SIG-M5 treated with dmso at 0.1 percent for 504 hours (cell line): ENCODE measurements at regions not wholly inside any gene's neighbourhood (a gene's known extent, or its start where the extent isn't known, plus 50 kb on each side); places are given as distances from the start of the nearest gene placed in this dataset.
"Not testable (repeated sequence)": the region's sequence is repeated elsewhere in the genome, so short reads cannot be mapped to it uniquely, and the experiment has no call there.

Experiments
- DNase-seq: peaks from one replicate; lab custom pipeline; 2025; ENCODE audit not compliant: unreplicated experiment; lab: John Stamatoyannopoulos, UW

DNA sequence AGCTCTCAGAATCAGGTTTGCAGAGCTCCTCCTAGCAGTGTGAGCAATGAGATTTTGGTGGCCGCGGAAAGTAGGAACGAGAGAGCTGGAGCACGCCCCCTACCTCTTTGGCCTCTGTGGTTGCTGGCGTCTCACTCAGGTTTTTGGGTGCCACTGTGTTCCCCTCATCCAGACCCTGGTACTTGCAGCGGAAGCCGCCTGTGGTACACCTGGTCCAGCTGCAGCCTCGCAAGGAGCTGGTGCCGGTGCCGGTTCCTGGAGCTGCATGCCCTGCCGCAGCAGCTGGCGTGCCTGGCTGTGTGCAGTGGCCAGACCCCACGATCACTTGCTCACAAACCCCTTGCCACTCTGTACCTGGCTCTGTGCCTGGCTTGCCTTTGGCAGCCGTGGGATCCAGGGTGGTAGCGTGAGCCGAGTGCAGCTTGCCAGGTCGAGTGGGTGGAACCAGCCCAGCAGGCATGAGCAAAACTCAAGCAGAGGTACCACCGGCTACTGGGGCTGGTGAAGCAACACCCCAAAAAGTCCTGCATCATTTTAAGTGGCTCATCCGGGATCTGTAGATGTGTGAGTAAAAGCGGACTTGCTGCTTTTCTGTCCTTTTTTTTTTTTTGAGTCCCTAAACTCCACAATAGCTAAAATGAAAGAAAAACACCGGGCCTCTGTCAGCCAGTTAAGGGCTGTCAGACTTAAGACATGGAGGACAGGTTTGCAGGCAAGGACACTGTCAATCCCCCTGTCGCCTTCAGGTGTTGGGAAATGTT, 844.9 kb downstream of the KCNT2 start:
- no peak for DNase-seq

DNA sequence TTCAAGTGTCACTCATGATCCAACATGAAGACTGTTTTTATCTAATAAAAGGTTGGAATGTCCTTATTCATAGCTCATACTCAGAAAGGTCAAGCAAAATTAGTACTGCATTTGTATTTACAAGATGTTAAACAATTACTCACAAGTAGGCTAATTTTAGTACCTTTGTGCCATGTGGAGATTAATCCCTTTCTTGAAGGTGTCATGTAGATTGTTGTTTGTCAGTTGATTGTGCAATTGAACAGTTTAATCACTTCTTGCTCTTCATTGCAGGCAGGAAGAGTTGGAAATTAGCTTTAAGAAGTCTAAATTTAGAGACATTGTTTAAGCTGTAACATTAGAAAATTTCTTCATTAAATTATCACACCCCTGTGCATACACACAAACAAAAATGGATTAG, 847.1 kb downstream of the KCNT2 start:
- no peak for DNase-seq

DNA sequence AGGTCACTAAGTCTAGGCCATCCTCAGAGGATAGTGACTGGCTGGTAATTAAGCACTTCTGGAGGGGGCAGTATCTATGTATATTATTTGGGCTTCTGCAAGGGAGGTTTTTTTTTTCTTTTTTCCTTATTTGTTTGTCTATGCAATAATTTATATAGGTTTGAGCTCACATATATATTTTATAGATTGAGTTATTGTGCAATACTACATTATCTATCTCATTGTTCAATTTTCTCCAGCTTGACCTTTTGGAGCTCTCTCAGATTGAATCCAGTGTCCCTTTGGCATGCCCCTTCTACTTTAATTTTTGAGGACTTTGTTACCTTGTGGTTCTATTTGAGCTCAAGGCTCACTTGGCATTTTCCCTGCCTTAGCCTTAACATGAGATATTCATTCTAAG, 852.1 kb downstream of the KCNT2 start:
- no peak for DNase-seq

DNA sequence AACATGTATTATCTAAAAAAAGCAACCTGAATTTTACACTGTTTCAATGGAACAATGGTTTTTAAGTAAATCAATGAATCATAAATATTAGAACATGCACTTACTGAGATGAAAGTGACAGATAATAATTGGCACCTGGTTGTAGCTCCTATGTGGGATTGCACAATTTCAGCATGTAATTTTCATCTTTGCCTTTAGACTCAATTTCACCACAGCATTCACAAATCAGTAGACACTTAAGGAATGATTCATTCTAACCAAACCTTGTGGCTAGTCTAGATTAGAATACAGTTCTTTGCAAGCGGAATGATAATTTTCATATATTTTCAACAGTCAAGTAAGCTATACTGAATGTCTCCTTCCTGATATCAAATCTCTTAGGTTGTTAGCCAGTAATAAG, 853.4 kb downstream of the KCNT2 start:
- no peak for DNase-seq

DNA sequence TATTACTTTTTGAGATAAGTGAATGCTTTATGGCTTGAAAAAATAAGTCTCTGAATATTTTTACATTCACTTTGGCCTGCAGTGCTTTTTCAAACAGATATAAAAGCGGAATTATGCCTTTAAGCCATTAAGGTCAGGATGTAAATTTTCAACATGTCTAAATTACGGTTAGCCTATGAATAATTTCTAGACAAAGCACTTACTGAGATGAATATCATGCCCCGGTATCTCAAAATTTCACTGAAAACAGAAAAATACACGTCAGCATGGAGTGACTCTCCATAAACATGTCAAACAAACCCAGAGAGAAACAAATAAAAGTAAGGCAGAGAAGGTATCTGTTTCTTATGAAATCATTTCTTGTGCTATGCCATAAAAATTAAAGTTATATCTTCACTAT, 853.9 kb downstream of the KCNT2 start:
- DNase-seq, result no peak

DNA sequence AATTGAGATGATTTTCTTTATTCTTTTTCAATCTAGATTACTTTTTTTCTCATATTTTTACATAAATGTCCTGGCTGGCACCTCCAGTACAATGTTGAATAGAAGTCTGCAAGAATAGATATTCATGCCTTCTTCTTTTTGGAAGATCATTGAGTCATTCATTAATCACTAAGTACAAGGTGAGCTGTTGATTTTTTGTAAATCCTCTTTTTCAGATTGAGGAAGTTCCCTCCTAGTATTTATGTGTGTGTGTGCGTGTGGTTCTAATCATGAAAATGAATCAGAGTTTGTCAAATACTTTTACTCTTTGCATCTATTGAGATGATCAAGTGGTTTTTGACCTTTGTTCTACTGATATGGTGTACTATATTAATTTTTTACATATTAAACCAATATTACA, 859.3 kb downstream of the KCNT2 start:
- DNase-seq, result no peak

DNA sequence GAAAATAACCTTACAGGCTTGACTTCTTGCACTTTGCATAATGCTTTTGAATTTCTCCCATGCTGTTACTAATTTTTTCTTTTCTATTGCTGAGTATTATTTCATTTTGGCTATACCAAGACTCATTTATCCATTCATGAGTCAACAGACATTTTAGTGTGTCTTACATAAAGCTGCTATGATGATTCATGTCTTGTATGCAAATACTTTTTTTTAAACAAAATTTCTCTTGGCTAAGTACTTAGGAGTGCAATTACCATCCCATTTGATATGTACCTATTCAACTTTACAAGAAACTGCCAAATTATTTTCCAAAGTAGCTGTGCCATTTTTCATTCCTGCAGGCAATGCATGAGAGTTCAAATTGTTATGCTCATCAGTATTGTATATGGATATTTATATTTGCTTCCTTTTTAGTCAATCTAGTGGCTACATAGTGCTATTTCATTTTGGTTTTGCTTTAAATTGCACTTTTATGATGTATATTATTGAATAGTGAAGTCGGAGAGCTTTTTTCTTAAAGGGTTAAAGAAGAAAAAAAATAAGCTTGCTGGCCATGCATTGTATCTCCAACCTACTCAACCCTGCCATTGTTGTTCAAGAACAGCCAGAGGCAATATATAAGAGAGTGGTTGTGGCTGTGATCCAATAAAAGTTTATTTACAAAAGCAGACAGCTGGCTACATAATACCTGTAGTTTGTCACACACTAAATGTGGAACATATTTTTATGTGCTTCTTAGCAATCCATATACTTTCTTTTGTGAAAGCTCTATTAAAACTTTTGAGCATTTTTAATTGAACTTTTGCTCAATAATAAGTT, 862.8 kb downstream of the KCNT2 start:
- DNase-seq, result no peak

DNA sequence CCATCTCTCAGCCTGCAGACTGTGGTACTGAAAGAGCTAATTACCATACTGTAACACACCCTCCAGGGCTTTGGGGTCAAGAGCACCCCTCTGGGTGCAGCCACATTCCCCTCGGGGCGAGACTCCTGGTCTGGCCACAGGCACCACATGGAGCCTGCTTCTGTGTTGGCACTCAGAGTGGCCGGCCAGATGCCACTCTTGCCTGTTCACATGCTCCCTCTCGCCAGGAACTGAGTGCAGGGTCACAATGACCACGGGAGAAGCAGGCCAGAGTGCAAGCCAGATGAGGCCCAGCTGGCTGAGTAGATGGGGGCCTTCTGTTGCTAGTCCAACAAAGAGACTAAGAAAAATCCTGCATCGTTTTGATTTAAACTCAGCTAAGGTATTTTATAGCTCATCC, 864.0 kb downstream of the KCNT2 start:
- DNase-seq, result no peak

DNA sequence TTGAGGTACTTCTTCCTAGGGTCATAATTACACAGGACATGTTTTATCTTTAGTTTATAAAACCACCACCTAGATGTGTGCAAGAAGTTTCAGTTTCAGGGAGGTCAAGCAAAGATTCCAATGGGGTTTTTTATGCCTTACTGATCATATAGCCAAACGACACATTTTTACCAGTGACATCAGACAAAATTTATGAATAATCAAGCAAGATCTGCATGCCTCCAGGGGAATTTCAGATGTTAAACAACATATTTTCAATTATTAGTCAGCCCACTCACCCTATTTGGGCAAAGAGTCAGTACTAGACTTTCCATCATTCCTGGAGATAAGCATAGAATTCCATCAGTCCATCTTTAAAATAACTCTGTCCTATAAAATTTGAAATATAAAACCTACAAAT, 867.4 kb downstream of the KCNT2 start:
- no peak for DNase-seq

DNA sequence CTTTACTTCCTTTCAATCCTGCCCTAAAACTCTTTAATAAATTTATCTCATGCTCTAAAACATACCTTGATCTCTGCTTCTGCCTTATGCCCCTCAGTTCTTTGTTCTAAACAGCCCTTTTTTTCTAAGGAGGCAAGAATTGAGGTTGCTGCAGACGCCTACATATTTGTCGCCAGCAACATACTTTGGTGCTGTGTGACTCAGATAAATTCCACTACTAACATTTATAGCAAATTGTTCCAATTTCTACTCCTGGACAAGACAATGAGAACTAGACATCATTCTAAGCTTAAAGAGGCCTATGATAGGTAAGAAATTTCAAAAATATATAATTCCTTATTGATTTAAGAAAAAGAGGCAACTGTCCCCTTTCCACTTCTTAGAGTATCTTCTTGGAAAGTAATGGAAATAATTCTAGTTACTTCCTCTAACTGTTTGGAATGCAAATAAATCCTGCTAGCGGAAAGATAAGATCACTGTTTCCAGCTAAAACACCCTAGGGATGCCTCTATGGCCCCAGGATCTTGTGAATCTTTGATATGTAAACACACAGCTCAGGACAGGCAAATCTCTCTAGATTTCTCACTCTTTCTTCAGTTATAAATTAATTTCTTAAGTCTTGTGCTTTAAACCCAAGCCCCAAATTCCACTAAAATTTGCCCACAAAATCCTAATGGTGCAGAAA, 869.1 kb downstream of the KCNT2 start:
- DNase-seq, result peak; percentile 27

DNA sequence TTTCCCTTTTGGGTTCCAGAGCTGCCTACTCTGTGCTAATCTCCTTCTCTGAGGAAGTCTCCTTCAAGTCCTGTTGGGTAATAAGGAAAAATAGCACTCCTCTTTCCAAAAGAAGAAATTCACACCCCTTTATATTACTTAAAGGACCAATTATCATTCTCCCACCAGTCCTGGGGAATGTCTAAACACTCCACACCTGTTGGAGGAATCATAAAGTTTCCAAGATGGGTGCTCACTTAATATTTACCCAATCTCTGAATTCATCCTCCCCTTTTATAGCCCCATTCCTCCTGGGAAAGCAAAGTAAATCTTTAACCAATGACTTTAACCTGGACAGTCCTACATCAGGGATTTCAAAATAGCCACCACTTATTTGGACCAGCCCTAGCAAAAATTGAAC, 873.1 kb downstream of the KCNT2 start:
- no peak for DNase-seq

DNA sequence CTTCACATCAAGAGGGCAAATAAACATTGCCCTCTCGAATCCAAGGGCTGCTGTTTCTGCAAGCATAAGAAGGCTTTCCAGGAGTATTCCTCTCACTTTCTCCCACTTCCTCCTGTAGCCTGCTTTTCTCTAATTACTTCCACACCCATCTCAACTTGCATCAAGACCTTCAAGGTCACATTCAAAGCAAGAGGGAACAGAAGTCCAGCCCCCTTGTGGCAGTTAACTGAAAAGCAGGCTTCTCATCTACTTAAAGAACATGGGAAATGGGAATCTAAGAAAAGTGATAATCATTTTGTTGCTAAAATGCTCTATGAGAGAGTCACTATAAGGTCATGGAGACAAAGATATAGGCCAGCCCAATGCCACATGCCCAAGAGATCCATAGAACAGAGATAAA, 874.4 kb downstream of the KCNT2 start:
- peak; percentile 43 for DNase-seq

DNA sequence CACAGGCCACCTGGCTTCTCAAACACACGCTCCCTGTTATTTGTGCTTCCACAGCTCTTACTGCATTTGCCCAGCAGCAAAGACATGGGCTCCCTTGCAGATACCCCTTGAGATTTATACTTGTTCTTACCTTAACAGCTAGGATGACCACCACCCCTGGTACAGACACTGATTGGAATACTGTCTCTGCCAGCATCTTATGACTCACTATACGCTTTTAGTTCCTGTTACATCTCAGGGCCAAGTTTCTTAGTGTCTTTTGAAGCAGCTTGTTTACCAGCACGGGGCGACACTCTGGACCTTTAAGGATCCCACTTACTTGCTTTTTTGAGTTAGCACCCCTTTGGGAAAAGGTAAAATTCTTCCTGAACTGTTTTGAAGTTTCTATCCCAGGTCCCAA, 874.8 kb downstream of the KCNT2 start:
- DNase-seq, result no peak

DNA sequence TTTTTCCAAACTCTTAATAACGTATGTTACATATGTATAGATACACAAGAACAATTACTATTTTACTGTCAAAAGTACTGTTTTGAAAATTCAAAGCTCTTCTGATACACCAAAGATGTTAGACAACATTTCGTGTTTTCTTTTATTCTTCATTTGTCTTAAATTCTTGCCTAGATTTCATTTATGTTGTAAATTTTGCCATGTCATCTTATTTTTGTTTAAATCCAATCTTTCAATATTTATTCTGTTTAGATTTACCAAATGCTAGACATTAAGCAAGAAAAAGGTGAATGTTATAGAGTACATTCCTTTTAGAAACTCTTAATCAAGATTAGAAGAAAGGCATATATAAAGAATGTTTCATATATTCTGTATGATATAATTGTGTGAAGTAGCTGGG, 876.9 kb downstream of the KCNT2 start:
- no peak for DNase-seq

DNA sequence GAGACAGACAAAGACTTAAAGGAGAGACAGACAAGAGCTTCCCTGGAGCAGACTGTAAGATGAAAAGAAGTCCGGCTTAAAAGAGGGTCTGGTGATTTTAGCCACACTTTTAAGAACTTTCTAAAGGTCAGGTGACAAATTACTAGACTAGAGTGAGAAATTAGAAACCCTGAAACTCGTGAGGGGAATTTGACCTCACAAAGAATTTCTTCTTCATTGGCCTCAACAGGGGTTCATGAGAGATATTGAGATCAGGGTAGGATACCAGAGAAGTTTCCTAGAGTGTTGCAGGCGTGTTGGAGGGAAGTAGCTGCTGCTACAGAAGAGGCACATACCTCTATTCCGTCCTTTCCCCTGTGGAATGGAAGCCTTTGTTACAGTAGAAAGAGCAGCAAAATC, 884.4 kb downstream of the KCNT2 start:
- no peak for DNase-seq

DNA sequence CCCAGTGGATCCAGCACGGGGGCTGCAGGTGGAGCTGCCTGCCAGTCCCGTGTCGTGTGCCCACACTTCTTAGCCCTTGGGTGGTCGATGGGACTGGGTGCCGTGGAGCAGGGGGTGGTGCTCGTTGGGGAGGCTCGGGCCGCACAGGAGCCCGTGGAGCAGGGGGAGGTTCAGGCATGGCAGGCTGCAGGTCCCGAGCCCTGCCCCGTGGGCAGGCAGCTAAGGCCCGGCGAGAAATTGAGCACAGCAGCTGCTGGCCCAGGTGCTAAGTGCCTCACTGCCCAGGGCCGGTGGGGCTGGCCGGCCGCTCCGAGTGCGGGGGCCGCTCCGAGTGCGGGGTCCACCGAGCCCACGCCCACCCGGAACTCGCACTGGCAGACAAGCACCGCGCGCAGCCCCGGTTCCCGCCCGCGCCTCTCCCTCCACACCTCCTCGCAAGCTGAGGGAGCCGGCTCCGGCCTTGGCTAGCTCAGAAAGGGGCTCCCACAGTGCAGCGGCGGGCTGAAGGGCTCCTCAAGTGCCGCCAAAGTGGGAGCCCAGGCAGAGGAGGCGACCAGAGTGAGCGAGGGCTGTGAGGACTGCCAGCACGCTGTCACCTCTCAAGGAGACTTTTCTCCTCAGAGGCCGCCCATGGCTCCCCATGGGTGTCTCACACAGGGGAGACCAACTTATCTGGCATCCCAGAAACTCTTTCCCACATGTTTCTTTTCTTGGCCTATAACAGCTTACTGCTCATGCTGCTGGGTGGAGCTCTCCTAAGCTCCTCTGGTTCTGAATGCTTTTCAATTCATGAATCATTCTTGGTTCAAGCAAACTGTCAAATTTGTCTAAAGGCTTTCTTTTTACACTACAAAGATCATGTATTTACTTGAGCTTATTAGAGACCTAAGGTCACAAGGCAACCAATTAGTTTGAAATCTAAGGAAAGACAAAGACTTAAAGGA, 885.1 kb downstream of the KCNT2 start:
- not testable (repeated sequence) for DNase-seq

DNA sequence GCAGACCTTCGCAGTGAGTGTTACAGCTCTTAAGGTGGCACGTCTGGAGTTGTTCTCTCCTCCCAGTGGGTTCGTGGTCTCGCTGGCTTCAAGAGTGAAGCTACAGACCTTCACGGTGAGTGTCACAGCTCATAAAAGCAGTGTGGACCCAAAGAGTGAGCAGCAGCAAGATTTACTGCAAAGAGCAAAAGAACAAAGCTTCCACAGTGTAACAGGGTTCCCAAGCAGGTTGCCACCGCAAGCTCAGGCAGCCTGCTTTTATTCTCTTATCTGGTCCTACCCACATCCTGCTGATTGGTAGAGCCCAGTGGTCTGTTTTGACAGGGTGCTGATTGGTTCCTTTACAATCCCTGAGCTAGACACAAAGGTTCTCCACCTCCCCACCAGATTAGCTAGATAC, 886.1 kb downstream of the KCNT2 start:
- DNase-seq, result not testable (repeated sequence)

DNA sequence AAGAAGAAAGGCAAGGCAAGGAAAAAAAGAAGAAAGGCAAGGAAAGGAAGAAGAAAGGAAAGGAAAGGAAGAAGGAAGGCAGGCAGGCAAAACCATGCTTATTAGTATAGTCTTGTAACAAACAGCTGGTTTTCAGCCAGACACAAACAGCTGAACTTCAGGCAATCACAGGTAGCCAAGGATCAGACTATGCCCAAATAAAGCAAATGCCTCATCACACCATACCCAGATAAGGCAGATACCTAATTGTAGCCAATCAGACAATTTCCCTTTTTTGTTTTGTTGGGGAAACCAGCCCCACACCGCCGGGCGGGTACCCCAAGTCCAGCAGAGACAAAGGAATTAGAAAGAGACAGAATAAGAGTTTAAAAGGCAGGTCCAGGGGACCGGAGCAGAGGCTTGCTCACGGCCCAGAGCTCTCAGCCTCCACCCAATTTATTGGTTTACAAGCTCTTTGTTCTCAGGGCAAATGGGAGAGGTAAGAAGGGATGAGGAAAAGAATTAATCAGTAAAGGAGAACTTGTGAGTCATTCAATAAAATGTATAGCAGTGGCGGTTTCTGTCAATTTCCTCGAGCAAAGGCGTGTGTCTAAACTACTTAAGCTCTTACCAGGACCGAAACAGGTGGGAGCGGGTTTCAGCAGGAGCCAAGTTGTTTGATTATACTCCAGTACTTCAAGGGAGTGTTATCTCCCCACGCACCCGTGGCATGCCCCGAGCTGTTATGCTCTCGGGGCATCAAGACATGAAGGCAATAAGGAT, 886.8 kb downstream of the KCNT2 start:
- DNase-seq, result no peak

DNA sequence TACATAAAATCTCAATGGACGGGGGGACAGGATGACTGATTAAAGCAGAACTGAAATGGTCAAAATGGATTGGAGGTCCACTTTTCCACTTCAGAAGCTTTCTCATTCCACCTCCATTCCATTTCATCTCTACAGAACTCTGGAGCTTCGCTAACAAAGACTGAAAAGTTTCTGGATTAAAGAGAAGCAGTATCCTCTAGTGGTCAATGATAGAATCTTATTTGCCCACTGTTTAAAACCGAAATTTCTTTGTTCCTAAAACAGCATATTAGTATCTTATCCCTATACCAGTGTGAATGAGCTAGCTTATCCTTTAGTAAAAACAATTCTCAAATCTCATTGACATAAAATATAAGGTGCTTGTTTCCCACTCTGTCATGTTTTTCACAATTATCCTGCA, 890.6 kb downstream of the KCNT2 start:
- DNase-seq, result peak; percentile 59

DNA sequence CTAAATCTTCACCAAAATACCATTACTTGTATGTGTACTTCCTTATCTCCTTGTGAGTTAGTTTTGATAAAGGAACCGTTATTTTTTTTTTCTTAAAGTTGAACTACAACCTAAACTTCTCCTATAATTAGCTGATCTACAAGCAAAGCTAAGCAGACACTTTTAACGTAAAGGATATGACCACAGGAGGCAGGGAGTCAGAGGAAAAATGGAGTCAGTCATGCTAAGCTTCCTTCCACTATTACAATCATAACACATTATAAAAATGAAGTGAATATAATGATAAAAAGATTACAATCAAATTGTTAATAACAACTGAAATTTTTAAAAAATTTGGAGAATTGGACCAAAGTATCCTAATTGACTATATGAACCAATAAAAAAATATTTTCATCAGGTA, 892.6 kb downstream of the KCNT2 start:
- no peak for DNase-seq
